HT-29 (cell line): ENCODE measurements at regions not wholly inside any gene's neighbourhood (a gene's known extent, or its start where the extent isn't known, plus 50 kb on each side); places are given as distances from the start of the nearest gene placed in this dataset.

Experiments
- DNase-seq: peaks from one replicate; pipeline ENCODE4 v3.0.0-alpha.2; 2015; ENCODE audit warnings: low spot score

DNA sequence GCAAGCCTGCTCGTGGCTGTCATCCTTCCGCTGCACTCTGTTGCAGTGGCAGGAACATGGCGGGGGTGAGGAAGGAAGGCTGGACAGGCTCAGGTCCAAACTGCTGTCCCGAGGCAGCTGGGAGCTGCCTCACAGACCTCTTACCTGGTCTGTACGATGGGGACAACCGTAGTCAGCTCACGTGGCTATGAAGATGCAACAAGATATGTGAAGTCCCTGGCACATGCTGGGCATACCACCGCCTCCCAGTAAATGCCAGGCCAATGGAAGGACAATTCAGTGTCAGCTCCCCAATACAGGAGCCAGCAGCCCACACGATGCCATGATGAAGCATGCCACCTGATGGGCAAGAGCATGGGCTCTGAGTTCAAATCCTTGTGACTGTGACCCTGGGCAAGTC is 344.4 kb downstream of the CYRIA start:
- no peak for DNase-seq

GRCh38 chr2:16320716-16321115 is 344.9 kb downstream of the CYRIA start:
- DNase-seq = no peak

DNA sequence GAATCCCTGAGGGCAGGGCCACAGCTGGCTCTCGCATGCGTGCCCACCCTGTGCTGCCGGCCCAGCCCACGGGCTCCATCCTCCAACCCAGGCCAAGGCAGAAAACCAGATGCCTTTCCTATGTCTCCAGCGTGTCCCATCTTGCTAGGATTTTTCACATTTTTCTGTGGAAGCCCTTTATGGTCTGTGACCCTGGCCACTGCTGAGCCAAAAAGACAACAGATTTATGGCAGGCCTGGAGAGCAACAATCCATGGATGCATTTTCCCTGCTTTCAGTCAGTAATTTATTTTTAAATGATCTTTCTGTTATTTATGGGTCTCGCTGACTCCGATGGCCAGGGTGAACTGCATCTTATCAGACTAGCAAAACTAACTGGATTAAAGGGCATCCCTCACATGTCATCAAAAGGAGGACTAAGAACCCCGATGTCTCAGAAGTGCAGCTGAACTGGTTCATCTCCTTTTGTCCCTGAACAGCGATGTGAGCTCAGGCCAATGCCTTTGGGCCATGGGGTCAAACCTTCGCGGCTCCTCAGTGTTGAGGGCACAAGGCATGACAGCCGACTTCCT is 346.0 kb downstream of the CYRIA start:
- DNase-seq = no peak

DNA sequence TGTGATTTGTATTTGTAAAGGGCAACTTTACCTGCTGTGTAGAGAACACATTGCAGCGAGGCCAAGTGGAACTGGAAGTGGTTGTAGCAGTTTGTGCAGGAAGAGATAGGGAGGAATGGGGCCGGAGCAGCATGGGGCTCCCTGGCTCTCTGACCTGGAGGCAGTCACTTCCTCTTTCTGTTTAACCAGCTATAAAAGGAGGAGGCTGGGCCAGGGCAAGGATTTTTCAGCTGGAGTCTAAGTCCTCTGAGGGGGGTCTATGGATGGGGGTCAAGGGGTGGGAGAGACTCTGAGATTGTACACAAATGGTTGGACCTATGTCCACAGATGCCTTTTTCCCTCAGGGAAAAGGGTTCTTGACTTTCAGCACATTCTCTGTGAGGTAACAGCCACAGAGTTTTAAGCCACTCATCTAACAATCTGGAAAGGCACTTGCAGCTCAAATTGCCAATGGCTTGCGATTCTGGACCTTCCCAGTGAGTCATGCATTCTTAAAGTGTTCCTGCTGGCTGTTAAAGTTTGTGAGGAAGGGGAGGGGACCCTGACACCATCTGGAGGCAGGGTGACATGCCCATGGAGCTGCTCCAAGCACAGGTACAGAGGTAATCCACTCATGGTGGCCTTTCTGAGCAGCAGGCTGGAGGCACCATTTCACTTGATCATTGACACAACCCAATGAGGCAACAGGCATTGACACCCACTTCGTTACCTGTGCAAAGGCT is 347.0 kb downstream of the CYRIA start:
- no peak for DNase-seq

DNA sequence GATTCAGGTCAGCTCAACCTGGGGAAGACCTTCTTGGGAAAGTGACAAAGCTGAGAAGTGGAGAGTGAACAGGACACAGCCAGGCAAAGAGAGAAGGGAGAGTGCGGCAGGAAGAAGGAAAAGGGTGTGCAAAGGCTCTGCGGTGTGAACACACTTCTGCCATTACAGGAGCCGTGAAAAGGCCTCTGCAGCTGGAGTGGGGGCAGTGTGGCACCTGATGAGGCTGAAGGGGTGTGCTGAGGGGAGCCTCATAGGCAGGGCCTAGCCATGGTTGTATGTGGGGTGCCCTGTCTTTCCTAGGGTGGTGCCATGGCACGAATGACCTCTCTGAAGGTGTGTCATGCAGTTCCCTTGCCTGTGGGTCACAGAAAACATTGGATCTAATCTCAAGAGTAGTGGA is 347.6 kb downstream of the CYRIA start:
- DNase-seq = no peak

- no peak for DNase-seq
Observed at GRCh38 chr2:16317211-16317830, 348.3 kb downstream of the CYRIA start.

DNA sequence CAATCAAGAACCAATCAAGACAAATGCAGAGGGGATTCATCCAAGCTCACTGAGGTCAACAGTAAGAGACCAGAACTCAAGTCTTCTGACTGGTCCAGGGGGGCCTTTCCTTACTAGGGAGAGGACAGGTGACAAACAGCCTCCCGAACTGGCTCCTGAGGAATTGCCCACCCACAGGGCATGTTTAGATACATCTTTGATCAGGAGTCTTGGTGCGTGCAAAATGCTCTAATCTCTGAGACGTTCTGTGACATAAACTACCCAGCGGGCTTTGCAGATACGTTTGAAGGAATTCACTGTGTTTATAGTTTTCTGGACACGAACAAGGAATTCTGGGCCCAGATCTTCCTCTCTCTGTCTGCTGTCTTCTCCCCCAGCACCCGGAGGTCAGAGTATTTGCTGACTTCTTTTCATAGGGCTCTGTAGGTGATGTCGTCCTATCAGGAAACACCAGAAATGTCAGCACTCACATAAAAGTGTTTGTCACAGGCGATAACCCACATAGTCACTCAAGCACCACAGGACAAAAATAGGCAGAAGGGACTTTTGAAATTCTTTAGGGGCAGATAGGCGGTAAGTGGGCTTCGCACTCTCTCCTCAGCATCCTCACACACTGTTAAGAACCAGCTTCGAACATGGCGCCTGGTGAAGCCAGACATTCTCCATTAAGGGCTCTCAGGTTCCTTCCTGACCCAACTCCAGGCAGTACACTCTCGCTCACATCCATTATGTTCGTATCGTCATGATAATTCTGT is 349.0 kb downstream of the CYRIA start:
- no peak for DNase-seq

DNA sequence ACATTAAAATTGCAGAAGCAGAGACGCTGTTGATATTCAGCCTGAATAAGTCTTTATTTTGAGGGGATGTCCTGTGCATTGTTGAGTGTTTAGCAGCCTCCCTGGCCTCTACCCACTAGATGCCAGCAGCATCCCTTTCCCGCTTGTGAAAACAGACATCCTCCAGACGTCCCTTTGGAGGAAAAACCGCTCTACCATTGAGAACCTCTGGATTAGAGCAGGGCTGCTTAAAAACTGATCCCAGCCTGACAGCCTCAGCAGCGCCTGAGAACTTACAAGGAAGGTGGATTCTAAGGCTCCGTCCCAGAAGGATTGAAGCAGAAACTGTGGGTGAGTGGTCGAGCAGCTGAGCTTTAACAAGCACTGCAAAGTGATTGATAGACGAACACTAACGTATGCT is 349.7 kb downstream of the CYRIA start:
- no peak for DNase-seq

- DNase-seq = no peak
Observed at GRCh38 chr2:16315458-16315835, 350.2 kb downstream of the CYRIA start.

GRCh38 chr2:16314691-16315457 is 350.8 kb downstream of the CYRIA start:
- no peak for DNase-seq

DNA sequence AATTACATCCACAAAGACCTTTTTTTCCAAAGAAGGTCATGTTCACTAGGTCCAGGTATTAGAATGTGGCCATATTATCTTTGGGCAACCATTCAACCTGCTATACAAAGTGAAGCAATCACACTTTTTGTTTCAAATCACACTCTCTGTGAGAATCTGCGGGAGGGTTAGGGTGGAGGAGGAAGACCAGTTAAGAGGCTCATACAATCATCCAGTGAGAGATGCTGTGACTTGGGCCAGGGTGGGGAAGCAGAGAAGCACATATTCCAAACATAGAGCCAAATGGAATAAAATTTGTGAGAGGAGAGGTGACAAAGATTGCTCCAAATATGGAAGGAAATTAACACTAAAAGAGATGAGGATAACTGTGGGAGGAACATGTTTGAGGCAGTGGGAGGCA is 351.6 kb downstream of the CYRIA start:
- DNase-seq = no peak

GRCh38 chr2:16313235-16313975 is 352.2 kb downstream of the CYRIA start:
- DNase-seq = no peak

DNA sequence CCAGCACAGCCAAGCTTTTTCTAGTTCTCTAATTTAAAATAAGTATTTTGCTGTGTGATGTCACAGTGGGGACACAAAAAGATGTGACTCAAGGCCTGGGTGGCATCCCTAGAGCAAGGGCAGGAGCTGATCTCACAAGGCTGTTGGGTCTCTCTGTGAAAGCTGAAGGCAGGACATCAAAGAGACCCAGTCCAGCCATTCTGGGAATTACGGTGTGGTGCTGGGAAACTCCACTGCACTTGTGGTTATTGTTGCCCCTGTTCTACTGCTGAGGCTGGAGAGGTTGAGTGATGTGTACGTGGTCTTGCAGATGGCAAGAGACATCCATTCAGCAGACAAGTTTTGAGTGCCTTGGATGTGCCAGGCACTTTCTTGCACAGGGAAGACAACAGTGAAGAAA is 352.9 kb downstream of the CYRIA start:
- DNase-seq = no peak

DNA sequence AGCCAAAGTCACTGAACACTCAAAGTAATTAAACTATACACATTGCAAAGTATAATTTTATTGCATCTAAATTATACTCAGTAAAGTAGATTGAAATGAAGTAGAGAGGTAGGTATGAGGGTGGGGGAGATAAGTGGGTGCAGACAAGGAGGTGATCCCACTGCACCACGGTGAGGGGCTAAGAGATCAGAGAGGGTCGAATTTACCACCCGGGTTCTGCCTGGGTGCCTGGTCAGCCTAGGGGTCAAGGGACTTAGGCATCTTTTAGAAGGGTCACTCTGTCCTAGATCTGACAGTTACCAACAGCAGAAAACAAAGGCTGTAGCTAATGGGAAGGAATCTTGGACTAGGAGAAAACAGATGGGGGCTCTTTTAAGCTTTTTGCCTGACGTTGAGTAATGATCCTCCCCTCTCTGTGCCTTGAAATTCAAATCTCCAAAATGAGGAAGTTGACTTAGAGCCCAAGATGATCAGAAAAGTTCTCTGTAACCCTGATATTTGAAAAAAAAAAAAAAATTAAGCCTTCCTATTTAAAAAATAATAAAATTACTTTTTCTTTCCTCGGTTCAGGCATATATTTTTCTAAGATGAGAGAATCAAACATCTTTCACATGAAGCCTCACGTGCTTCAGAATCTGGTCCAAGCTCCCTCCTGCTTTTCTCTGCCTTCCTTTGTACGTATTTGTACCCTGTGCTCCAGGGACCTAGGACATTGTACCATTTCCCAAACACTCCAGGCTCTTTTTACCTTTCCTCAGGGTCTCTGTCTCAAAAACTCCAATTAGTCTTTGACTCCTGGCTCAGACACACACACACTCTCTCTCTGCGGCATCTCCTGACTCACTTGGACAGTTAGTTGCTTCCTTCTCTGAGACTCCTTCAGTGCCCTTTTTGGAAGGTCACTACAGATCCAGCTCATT is 353.9 kb downstream of the CYRIA start:
- DNase-seq = no peak

GRCh38 chr2:16308816-16309215 is 356.8 kb downstream of the CYRIA start:
- DNase-seq = no peak

DNA sequence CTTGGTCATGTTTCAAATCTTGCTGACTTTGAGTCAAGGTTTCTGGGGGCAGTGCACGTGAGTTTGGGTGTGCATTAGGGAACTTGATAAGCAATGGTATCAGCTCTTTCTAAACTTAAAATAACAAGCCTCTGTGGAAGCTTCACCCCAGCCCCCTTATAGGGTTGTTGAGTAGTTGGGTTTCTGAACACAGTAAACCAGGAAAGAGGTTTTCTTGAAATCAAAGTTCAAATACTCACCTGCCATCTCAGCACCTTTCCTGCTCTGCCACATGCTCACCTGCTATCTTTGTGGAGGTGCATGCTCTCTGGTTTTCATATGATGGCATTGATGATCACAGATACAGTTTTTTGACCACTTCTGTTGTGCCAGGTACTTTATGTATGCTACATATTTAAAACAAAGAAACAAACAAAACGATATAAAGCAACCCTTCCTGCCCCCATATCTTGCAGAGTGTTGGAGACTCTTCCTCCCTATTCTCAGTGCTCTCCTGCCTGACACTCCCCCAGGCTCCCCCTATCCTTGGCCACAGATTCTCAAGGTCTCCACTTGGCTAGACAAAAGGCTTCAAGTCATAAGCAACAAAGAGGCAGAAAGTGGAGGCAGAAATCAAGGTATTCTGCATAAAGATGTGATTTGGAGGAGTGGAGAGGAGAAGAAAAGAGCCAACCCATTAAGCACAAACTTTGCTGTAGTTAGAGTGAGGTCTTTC is 360.6 kb downstream of the CYRIA start:
- no peak for DNase-seq

DNA sequence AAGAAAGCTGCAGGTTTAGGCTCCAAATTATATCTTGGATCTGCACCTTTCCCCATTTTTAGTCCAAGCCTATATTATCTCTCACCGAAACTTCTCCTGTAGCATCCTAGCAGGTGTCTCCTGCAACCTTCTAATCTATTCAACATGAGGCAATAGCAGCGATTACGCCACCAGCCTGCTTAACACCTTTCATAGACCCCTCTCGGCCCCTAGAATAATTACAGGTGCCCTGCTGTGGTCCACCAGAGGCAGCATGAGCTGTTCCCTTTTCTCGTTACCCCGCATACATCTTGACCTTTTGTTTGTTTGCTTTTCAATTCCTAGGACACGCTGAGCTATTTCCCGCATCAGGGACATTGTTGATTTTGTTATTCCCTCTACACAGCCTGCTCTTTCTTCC is 361.9 kb downstream of the CYRIA start:
- DNase-seq = no peak

DNA sequence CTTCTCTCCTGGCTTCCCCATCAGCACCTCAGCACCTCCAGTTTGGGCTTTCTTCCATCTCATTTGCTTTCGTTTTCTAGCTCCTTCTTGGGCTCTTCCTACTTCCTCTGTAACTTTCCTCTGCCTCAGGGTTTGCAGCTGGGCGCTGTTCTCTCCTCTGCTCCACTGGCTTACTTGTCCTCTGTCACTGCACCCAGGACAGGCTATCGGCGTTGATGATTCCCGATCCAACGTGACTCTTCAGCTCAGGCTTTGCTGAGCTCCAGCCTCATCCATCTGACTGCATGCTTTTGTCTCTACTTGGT is 362.4 kb downstream of the CYRIA start:
- no peak for DNase-seq

DNA sequence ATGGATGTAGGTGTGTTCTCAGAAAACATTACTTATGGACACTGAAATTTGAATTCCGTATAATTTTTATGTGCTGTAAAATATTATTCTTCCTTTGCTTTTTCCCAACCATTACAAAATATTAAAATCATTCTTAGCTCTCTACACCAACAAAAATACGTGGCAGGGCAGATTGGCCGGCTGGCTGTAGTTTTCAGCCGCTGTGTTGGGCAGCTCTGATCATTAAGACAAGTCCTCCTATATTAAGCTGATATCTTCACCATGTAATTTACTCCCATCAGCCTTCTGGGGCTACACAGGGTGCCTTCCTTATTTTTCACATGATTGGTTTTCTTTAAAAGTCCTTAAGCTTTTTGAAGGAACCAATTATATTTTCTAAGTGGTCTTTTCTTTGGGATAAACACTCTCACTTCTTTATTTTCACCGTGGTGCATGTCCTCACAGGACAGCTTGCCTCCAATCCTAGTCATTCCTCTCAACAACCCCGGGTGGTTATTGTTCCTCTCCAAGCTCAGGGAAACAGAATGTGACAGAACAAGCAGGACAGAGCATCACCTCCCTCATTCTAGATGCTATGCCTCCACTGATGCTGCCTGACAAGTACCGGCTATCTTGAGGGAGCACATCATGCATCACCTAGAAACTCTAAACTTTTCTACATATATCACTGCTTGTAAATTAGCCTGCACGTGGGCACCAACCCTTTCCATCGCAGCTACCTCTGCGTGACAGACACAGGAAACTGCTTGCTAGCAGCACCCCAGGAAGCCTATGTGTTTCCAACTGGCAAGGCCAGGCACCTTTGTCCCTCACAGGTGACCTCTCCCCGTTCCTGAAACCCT is 362.3 kb downstream of the MYCN start:
- DNase-seq = no peak
